Limb (tissue), 2 donors: ENCODE measurements at regions not wholly inside any gene's neighbourhood (a gene's known extent, or its start where the extent isn't known, plus 50 kb on each side); places are given as distances from the start of the nearest gene placed in this dataset.
A peak's percentile ranks its signal among the peaks of the same experiment; 100 is the strongest.

Source experiments
- DNase-seq, 2 donors: peaks; one replicate each; pipeline ENCODE4 v3.0.0-alpha.2; 2016; ENCODE audit errors: extremely low spot score in 2 of 2

- DNase-seq: no peak
Measured at GRCh38 chr13:26942184-26942583, 181.6 kb upstream of the GPR12 start.

- DNase-seq: no peak
Measured at GRCh38 chr13:26941345-26942174, 181.0 kb upstream of the GPR12 start.

- DNase-seq: no peak
Measured at GRCh38 chr13:26934096-26934495, 173.5 kb upstream of the GPR12 start.

GRCh38 chr13:26932465-26932864 lies 171.9 kb upstream of the GPR12 start:
- DNase-seq: no peak

GRCh38 chr13:26929971-26930730 lies 169.6 kb upstream of the GPR12 start:
- DNase-seq: peak; percentile 79 to 91

GRCh38 chr13:26927511-26927910 lies 166.9 kb upstream of the GPR12 start:
- no peak for DNase-seq

GRCh38 chr13:26926371-26926770 lies 165.8 kb upstream of the GPR12 start:
- no peak for DNase-seq

- DNase-seq: peak; percentile 39 to 43
Measured at GRCh38 chr13:26923824-26924605, 163.4 kb upstream of the GPR12 start.

GRCh38 chr13:26921918-26922317 lies 161.3 kb upstream of the GPR12 start:
- peak in 1 of 2 donors; percentile 6 for DNase-seq

- no peak for DNase-seq
Measured at GRCh38 chr13:26920614-26921355, 160.2 kb upstream of the GPR12 start.

- DNase-seq: no peak
Measured at GRCh38 chr13:26919732-26920131, 159.1 kb upstream of the GPR12 start.

- DNase-seq: no peak
Measured at GRCh38 chr13:26919311-26919710, 158.7 kb upstream of the GPR12 start.

- no peak for DNase-seq
Measured at GRCh38 chr13:26914624-26915023, 154.0 kb upstream of the GPR12 start.

GRCh38 chr13:26914148-26914547 lies 153.6 kb upstream of the GPR12 start:
- no peak for DNase-seq

- DNase-seq: peak in 1 of 2 donors; percentile 11
Measured at GRCh38 chr13:26910754-26911465, 150.3 kb upstream of the GPR12 start.

- DNase-seq: no peak
Measured at GRCh38 chr13:26909477-26909876, 148.9 kb upstream of the GPR12 start.

GRCh38 chr13:26908126-26908525 lies 147.5 kb upstream of the GPR12 start:
- no peak for DNase-seq

- DNase-seq: no peak
Measured at GRCh38 chr13:26899202-26899601, 138.6 kb upstream of the GPR12 start.

- no peak for DNase-seq
Measured at GRCh38 chr13:26897706-26898550, 137.3 kb upstream of the GPR12 start.
